HG03439 (cell line): ENCODE measurements at regions not wholly inside any gene's neighbourhood (a gene's known extent, or its start where the extent isn't known, plus 50 kb on each side); places are given as distances from the start of the nearest gene placed in this dataset.

Experiments
- ATAC-seq: cut with Tn5 transposase; IDR thresholded peaks from one replicate; pipeline ENCODE4 v1.9.1; 2021; ENCODE audit warnings: mild to moderate bottlenecking, moderate library complexity; ENCODE audit not compliant: unreplicated experiment

GRCh38 chr14:66099931-66100330 is 386.2 kb upstream of the CCDC196 start:
- ATAC-seq, result no peak

GRCh38 chr14:66101662-66102061 is 384.5 kb upstream of the CCDC196 start:
- no peak for ATAC-seq

DNA sequence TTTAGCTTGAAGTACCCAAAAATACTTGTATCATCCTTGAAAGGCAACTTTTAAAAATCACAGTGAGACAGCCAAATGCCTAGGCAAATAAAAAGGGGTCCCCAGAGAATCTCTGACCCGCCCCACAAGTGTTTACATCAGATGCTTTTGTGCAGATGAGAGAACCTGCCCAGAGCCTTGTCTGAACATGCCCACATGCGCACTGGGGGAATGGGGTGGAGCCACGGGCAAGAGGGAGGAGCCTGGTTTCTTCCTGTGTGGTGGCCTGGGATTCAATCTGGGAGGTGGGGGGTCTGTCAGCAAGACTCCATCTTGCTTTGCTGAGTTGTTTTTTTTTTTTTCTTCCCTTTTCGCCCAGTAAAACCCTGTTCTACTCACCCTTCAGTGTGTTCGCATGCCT is 381.7 kb upstream of the CCDC196 start:
- no peak for ATAC-seq

DNA sequence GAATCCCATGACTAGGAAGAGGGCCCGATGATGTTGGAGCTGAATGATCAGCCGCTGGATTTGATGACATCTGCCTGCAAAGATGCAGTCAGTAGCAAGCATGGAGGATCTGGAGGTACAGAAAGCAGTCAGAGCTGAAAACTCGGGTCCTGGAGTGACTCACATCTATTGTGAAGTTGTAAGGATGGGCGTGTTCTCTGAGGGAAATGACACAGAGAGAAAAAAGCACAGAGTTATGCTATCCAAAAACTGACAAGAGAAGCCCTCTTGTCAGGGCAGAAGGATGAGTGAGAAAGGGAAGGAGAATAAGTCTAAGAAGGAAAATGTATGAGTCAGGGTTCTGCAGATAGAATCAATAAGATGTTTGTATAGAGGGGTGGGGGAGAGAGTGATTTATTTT is 380.4 kb upstream of the CCDC196 start:
- ATAC-seq, result no peak

- ATAC-seq, result no peak
Measured at GRCh38 chr14:66109426-66109825, 376.7 kb upstream of the CCDC196 start.

DNA sequence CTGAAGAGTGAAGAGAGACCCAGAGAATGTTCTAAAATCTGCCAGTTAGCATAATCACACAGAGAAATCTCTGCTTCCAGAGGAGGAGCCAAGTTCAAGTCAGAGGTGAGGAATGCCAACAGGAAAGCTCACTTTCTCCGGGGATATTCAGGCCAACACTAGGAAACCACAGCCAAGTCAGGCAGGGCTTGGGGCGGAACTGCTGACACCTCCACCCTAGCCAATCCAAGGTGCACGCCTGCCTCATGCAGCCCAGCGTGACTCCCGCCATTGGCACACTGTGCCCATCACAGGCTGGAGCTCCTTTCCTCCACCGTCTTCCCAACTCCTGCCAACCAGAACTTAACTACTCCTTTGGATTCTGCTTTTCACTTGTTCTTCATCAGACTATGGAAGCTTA is 374.3 kb upstream of the CCDC196 start:
- ATAC-seq, result no peak

GRCh38 chr14:66114071-66114470 is 372.1 kb upstream of the CCDC196 start:
- no peak for ATAC-seq

GRCh38 chr14:66115740-66116502 is 370.2 kb upstream of the CCDC196 start:
- ATAC-seq, result no peak

DNA sequence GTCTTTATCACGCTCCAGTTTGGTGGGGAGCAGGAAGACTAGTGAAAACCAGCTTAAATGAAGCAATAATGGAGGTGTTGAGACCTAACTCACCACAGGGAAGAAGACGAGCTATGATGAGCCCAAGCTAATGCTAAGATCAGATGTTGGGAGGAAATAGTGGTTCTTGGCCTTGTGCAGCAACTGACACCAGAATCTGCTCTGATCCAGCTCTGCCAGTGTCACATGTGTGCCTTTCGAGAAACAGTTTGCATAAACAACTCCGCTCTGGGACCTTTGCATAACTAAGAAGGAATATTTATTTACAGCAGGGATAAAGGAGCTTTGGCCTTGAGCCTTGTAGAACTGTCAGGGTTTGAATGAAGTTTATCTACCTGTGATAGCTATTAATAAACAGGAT is 369.4 kb upstream of the CCDC196 start:
- no peak for ATAC-seq

DNA sequence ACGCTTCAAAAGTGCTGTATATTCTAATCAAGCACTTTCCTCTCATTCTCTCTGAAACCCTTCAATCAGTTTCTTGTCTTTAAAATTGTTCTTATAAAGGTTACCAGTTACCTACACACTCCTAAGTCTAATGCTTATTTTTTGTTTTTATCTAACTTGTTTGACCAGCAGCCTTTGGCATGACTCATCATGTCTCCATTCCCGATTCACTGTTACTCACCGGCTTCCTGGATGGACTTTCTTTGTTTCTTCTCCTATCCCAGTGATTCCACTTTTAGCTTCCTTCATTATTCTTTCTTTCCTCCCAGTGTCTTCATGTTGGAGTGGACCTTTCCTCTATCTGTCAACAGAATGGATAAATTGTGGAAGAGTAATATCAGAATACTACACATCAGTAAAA is 368.6 kb upstream of the CCDC196 start:
- no peak for ATAC-seq

GRCh38 chr14:66119606-66120231 is 366.5 kb upstream of the CCDC196 start:
- ATAC-seq, result no peak

- no peak for ATAC-seq
Measured at GRCh38 chr14:66120402-66120801, 365.8 kb upstream of the CCDC196 start.

DNA sequence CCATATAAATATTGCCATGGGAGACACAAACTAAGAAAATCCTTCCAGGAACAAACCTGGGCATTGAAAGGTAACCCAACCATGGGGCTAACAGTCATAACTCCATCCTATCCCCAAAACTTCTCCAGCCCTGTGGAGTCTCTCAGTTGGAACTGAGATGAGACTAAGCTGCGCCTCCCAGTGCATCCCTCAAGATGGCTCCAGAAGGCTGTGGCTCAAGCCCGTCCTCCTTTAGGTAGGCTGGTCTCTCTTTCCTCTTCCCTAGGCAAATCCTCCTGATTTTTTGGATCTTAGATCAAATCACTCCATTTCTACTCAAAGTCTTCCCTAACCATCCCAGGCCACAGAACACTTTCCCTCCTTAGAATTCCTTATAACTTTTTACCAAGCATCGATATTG is 364.3 kb upstream of the CCDC196 start:
- no peak for ATAC-seq

DNA sequence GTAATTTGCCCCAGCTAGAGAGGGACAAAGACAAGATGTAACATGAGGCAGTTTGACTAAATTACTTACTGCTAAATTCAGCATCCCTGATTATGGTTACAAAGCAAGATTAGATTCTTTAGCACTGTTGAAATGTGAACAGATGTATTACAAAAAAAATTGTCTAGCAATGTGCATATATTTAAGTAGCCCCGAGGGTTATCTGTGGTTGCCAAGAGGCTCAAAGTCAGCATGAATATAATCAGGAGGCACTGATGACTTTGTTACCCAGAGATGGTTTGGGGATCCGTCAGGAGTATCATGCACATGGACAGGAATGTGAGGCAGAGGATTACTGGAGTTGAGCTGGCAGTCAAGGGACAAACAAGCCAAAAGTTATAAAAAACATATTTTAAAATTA is 356.9 kb upstream of the CCDC196 start:
- ATAC-seq, result no peak

- no peak for ATAC-seq
Measured at GRCh38 chr14:66131111-66131510, 355.1 kb upstream of the CCDC196 start.

DNA sequence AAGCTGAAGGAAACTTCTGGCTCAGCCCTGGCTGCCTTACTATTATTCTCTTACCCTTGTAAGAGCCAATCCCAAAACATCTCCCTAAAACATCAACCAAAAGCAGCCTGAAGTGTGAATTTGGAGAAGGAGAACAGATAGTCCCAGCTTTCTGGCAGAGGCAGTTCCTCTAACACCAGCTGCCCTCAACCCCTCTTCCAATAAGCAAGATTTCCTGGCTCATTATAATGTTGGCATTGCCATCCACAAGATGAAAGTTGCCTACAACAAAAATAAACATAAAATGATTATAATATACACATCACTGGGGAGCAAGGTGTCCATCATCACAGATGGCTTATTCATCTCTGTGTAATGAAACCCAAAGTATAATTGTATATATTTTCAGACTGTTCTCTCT is 352.5 kb upstream of the CCDC196 start:
- ATAC-seq, result no peak

DNA sequence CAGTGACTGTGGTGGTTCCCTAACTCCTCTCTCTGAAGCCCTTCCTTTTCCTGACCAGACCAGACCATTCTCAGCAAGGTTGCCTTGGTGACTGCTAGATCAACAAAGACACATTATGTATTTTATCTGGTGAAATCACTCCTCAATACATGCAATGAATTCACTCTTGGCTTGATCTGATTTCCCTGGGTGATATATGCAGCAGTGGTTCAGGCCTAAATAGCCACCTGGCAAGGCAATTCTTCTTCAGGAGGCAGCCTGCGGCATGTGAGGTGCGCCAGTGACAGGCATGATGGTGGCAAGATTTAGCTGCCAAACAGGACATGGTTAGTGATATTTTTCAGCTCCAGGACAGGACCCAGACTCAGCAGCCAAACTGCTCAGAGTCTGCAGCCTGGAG is 350.3 kb upstream of the CCDC196 start:
- no peak for ATAC-seq

- ATAC-seq, result no peak
Measured at GRCh38 chr14:66137081-66137480, 349.1 kb upstream of the CCDC196 start.

GRCh38 chr14:66139432-66139831 is 346.7 kb upstream of the CCDC196 start:
- ATAC-seq, result no peak

- no peak for ATAC-seq
Measured at GRCh38 chr14:66140213-66140918, 345.8 kb upstream of the CCDC196 start.

DNA sequence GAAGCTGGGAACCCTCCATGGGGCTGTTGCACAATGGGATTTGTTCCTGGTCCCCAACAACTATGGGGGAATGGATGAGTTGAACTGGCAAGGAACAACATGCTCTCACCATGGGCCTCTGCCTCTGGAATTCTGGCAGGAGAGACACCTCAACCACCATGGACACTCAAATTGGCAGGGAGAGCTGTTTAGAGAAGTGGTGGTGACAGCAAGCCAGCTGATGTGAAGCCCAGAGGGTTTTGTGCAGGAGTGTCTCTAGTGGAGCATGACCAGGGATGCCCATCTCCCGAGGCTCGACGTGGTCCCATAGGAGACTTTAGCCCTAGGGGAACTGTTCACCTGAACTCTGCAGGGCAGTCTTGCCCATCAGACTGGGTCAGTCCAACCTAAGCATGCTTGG is 345.2 kb upstream of the CCDC196 start:
- ATAC-seq, result no peak

- ATAC-seq, result no peak
Measured at GRCh38 chr14:66141733-66142132, 344.4 kb upstream of the CCDC196 start.
